HCT116 (cell line): ENCODE measurements at regions not wholly inside any gene's neighbourhood (a gene's known extent, or its start where the extent isn't known, plus 50 kb on each side); places are given as distances from the start of the nearest gene placed in this dataset.

Experiments
- CEBPB ChIP-seq: IDR thresholded peaks from 2 replicates; pipeline ENCODE4 v1.6.1; 2012; ENCODE audit warnings: low read depth
- CTCF ChIP-seq, 3 experiments: fragments of 200-600 bp in 1 of 3; sonication (generic) in 1 of 3; IDR thresholded peaks in 2 of 3; conservative IDR thresholded peaks in 1 of 3; 2 replicates each; pipeline ENCODE4 v1.5.1; 2012 to 2017; ENCODE audit warnings: low read depth in 2 of 3, low read length in 2 of 3, antibody characterized with exemption in 1 of 3, borderline replicate concordance in 1 of 3, control low read depth in 1 of 3, mild to moderate bottlenecking in 1 of 3, mixed read lengths in 1 of 3, mixed run types in 1 of 3, moderate library complexity in 1 of 3; ENCODE audit not compliant: insufficient read depth in 1 of 3
- EGR1 ChIP-seq: IDR thresholded peaks from 2 replicates; pipeline ENCODE4 v1.6.1; 2012; ENCODE audit warnings: low read depth
- ELF1 ChIP-seq: IDR thresholded peaks from 2 replicates; pipeline ENCODE4 v1.6.1; 2012; ENCODE audit warnings: low read depth, borderline replicate concordance
- POLR2A ChIP-seq: IDR thresholded peaks from 2 replicates; pipeline ENCODE4 v1.7.0; 2011; ENCODE audit warnings: borderline replicate concordance; ENCODE audit not compliant: insufficient read depth, insufficient read length; ENCODE audit errors: extremely low read depth
- POLR2AphosphoS5 ChIP-seq: IDR thresholded peaks from 2 replicates; pipeline ENCODE4 v1.6.1; 2011; ENCODE audit warnings: mild to moderate bottlenecking, low read depth, low read length, moderate library complexity
- REST ChIP-seq: IDR thresholded peaks from 2 replicates; pipeline ENCODE4 v1.6.1; 2012; ENCODE audit warnings: low read depth
- SIN3A ChIP-seq: IDR thresholded peaks from 2 replicates; pipeline ENCODE4 v1.6.1; 2012; ENCODE audit warnings: low read depth
- SP1 ChIP-seq: IDR thresholded peaks from 2 replicates; pipeline ENCODE4 v1.6.1; 2012; ENCODE audit warnings: low read depth
- ZBTB33 ChIP-seq: IDR thresholded peaks from 2 replicates; pipeline ENCODE4 v1.6.1; 2011; ENCODE audit warnings: mild to moderate bottlenecking, low read length, moderate library complexity; ENCODE audit not compliant: insufficient replicate concordance; ENCODE audit errors: extremely low read depth

- no peak for TF ChIP-seq ZBTB33
- TF ChIP-seq EGR1, result no peak
- TF ChIP-seq REST, result no peak
- no peak for TF ChIP-seq SIN3A
- no peak for TF ChIP-seq CTCF (IDR thresholded peaks at IDR 0.05 in 2 of 3, conservative IDR thresholded peaks at IDR 0.05 in 1 of 3; ENCODE audit: borderline replicate concordance in 1 of 3, insufficient read depth in 1 of 3, low read depth in 2 of 3, low read length in 2 of 3)
- TF ChIP-seq POLR2A, result no peak
- TF ChIP-seq POLR2AphosphoS5, result no peak
- TF ChIP-seq ELF1, result no peak
- TF ChIP-seq CEBPB, result no peak
- TF ChIP-seq SP1, result no peak
These were observed 122.6 kb upstream of the AJAP1 start for GRCh38 chr1:4531842-4532241.
